ENCODE measurements at regions not wholly inside any gene's neighbourhood (a gene's known extent, or its start where the extent isn't known, plus 50 kb on each side); places are given as distances from the start of the nearest gene placed in this dataset.

GRCh38 chr19:33948651-33949335, 152.1 kb downstream of the KCTD15 start:
- TF ChIP-seq CTCF (conservative IDR thresholded peaks at IDR 0.05): no peak
- no peak for TF ChIP-seq ZFX (IDR thresholded peaks at IDR 0.05)
- H3K27ac ChIP-seq: no peak overlapping the region

DNA sequence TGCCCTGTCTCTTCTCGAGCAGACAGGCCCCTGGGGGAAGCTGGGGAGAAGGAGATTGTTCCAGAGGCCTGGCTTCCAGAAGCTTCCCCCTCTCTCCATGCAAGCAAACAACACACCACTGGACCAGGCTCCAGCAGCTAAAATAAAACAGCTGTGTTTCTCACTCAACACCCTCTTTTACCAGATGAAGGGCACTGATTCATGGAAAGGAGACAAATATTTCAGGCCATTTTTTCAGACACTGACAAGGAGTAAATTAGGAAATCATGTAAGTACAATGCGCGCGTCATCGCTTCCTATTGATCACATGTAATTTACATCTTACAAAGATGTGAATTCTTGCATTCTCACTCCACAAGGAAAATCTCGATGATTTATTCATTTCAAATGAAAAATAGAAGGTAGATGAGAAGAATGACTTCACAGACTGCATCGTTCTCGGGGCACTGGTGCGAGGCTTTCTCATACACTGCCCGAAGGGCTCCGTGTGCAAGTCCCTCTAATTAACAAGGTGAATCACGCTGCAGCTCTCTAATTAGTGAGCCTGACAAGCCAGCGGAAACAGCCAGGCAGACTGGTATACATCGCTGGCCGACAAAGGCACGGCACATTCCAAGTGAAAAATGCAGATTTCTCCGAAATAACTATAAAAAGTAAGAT, 153.6 kb downstream of the KCTD15 start:
- no peak overlapping the region for H3K27ac ChIP-seq
- no peak for TF ChIP-seq ZFX (IDR thresholded peaks at IDR 0.05)
- no peak for TF ChIP-seq CTCF (conservative IDR thresholded peaks at IDR 0.05)

GRCh38 chr19:33953023-33953422, 156.4 kb downstream of the KCTD15 start:
- no peak overlapping the region for H3K27ac ChIP-seq
- TF ChIP-seq ZFX (IDR thresholded peaks at IDR 0.05) (no peak), CTCF (conservative IDR thresholded peaks at IDR 0.05) (no peak)

DNA sequence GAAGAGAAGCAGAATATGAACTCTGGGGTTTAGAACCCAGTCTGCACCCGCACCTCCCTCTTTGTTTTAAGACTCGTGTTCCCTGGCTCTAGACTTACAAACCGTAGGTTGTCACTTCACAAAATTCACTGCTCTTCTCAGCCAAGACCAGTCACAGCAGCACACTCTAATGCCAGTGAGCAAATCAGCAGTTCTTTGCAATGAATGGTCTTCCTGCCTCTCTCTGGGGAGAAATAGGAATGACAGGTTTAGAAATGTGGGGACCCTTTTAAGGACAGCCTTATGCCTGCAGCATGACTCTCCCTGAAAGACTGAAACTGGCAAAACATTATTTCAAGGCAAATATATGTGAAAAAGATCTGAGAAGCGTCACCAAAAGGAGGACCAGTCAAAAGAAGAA, 156.9 kb downstream of the KCTD15 start:
- no peak for TF ChIP-seq ZFX (IDR thresholded peaks at IDR 0.05)
- TF ChIP-seq CTCF (conservative IDR thresholded peaks at IDR 0.05): no peak
- no peak overlapping the region for H3K27ac ChIP-seq

DNA sequence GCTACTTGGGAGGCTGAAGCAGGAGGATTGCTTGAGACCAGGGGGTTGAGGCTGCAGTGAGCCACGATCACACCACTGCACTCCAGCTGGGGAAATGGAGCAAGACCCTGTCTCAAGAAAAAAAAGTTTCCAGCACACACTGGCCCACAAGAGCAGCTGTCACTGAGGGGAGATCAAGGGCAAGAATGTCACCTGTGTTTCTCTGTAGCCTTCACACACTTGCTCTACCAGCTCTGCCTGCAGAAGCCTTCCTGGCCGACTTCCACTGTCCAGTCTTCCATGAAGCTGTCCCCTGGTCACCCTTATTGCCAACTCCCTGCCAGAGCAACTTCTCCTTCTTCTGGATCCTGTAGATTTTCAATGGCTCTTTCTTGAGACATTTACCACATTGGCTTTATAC, 158.0 kb downstream of the KCTD15 start:
- no peak for TF ChIP-seq ZFX (IDR thresholded peaks at IDR 0.05)
- no peak for TF ChIP-seq CTCF (conservative IDR thresholded peaks at IDR 0.05)
- H3K27ac ChIP-seq: no peak overlapping the region

DNA sequence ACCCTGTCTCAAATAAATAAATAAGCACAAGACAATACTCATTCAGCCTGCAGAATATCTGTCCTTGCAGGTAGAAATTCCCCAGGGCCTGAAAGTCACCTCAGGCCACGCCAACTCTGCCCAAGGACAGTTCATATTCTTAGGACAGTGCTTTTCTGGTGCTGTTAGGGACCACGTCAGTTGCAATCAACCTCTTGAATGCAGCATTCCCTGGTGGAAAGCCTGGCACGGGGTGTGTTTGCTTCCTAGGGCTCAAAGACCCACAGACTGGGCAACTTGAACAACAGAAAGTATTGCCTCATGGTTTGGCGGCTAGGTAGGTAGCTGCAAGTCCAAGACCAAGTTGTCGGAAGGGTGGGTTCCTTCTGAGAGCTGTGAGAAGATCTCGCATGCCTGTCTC, 160.3 kb downstream of the KCTD15 start:
- H3K27ac ChIP-seq: no peak overlapping the region
- TF ChIP-seq CTCF (conservative IDR thresholded peaks at IDR 0.05): no peak
- no peak for TF ChIP-seq ZFX (IDR thresholded peaks at IDR 0.05)

DNA sequence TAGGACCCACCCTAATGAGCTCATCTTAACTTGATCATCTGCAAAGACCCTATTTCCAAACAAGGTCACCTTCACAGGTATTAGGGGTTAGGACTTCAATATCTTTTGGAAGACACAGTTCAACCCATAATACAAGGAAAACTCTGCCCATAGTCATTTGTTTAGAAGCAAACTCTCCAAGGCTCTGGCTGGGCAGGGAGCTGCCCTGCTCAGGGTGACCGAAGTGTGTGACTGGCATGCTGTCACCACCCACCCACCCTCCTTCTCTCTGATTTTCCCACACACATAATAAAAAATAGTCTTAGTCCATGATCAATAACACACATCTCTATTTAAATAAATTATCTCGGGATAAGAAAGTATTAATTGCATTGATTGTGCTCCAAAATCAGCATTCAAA, 161.1 kb downstream of the KCTD15 start:
- no peak overlapping the region for H3K27ac ChIP-seq
- TF ChIP-seq ZFX (IDR thresholded peaks at IDR 0.05): no peak
- no peak for TF ChIP-seq CTCF (conservative IDR thresholded peaks at IDR 0.05)
